GM11168 (cell line): ENCODE measurements at regions not wholly inside any gene's neighbourhood (a gene's known extent, or its start where the extent isn't known, plus 50 kb on each side); places are given as distances from the start of the nearest gene placed in this dataset.

Experiments used
- in situ Hi-C: fragments of 300-500 bp; cut with MboI; formaldehyde crosslinking; loops from one replicate; pipeline ENCODE4 v1.12.0; 2022; ENCODE audit warnings: low sequenced_read_pairs; ENCODE audit not compliant: unreplicated experiment

DNA sequence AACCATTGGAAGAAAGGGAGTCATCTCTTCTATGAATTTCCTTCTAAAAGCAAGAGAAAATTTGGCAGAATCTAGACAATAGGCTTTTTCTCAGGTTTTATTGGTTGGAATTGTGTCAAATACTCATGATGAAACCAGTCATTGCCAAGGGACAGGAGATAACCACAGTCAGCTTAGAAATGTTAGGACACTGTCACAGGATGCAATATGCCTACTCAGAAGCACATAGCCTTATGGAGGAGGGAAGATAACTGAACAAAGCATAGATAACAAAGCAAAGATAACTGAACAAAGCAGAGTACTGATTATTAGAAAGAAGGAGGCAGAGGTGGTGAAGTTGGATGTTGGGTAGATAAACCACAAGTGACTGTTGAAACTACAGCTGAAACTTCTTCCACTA, 303.5 kb upstream of the PDGFD start:
- in situ Hi-C loops = no loop called here

DNA sequence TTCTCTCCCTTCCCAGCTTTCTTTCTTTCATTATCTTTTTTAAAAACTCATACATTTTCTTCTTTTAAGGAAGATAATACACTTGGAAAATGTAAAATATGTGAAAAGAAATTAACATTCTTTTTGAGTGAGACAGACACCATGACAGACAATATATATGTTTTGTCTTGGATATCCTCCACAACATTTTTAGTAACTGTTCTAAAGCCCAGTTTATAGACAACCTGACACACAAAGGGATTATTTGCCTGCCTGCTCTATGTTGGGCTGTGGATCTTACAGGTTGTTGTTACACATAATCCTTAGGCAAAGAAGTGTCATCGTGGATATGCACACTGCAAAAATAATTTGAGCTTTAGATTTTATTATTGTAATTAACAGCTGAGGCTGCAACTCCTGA, 301.4 kb upstream of the PDGFD start:
- in situ Hi-C loops = no loop called here

DNA sequence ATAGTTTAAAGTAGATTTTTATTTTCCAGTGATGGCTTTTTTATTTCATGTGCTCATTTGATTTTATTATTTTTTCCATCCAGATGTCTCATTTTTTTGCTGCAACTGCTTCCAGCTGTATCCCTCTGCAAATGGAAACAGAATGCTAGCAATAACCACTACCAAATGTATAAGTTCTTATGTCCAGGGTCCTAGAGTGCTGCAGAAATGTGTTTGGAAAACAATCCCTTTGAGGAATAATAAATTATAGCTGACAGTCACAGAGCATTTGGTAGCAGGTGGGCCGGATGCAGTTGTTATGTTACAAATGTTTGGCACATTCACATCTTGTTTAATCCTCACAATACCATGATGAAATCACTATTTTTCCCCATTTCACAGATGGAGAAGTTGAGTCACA, 300.7 kb upstream of the PDGFD start:
- in situ Hi-C loops = no loop called here

DNA sequence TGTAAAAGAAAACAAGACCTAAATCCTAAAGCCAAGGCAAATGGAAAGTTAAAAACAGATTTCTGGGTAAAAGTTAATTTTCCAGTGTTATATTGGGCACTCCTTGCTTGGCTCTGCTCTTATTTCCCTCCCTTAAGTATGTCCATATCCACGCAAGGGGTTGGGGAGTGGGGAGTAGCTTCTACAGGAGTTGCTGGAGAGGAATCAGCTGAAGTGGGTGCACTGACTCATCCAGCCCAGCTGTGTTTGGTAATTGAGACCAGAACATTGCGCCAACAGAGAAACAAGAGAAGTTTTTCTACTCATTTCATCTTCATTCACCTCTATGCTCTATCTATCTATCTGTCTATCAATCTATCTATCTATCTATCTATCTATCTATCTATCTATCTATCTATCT, 298.4 kb upstream of the PDGFD start:
- in situ Hi-C loops = no loop called here

DNA sequence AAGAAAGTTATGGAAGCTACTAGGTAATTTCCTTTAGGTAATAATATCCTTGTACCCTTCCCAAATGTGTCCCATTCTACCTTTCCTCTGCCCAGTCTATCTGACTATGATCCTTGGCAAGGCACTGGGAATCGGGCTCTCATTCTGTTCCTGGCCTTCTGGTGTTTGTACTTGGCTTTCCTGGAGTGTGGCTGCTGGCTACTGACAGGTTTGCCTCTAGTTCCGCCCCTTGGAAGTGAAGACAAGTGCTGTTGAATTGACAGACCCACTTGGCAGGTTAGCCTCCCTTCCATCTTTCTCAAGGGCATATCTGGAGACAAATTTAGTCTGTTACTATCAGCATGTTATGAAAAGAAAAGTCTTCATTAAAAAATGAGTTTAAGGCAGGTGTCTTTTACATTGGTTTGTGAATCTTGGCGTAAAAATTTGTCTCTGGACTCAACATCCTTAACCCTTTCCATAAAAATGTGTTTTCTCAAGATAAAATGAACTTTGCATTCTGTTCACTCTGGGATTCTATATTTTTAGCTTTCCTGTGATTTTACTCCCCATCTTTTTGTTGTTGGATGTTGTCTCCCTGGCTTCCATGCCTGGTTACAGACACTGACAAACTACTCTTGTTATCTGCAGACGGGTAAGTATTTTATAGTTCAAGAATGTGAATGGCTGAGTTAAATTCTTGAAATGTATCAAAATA, 287.4 kb upstream of the PDGFD start:
- in situ Hi-C loops = no loop called here

DNA sequence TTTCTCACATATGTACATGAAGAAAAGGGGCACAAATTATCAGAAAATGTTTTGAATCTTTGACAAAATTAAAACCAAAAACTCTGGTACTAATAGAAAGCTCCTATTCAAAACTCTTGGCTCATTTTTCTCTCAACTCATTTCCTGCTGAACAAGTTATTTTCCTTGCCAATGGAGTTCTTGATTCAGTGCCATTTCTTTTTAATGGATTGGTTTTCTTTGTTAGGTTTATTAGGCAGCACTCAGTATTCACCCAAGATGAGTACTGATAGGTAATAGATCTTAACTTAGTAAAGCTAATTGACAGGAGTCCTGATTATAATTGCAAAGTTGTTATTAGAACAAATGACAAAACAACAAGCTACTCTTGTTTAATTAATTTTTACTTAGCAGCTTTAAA, 279.4 kb upstream of the PDGFD start:
- in situ Hi-C loops = no loop called here

DNA sequence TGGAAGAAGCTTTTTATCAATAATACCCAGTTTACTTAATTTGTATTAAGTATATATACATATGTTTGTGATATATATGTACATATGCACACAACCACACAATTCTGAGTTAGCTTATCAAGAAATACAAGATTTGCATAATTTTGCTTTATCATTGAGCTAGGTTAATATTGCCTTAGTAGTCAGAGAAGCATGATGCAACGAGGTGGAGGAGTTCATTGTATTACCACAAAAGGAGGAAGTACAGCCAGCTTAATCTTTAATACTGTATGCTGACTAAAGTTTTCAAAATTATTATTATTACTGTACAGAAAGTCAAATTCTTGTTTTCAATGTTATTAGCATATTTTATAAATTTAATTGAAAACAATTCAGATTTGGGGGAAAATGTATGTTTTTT, 278.4 kb upstream of the PDGFD start:
- in situ Hi-C loops = no loop called here

DNA sequence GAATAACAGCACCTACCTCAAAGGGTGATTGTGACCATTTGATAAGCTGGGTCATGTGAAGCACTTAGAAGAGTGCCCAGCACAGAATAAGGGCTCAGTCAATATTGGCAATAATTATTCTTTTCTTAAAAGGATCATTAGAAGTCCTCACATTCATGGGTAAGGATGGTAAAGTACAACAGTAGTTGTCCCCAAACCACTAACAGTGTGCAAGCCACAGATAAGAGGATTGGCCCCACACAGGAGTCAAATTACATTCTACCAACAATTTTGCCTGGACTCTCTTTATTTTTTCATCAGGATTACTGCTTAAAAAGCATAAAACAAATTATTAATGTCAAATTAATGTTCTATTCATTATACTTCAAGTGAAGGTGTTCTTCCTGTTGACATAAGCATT, 271.5 kb upstream of the PDGFD start:
- in situ Hi-C loops = no loop called here

DNA sequence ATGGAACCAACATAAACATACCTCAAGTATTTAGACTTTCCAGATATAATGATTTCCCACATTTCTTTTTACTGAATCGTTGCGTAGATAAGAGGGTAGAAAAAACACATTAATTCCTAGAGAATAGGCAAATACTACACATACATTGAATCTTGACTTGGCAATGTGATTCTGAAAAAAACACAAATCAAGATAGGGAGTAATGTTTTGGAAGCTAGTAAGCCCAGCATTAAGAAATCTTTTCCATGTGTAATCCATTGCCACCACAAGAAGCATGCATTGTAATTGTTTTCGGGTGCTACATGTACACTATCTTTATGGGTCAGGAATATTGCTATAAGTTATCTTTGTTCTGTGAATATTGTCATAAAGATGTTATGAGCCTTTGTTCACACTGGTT, 269.8 kb upstream of the PDGFD start:
- in situ Hi-C loops = no loop called here

DNA sequence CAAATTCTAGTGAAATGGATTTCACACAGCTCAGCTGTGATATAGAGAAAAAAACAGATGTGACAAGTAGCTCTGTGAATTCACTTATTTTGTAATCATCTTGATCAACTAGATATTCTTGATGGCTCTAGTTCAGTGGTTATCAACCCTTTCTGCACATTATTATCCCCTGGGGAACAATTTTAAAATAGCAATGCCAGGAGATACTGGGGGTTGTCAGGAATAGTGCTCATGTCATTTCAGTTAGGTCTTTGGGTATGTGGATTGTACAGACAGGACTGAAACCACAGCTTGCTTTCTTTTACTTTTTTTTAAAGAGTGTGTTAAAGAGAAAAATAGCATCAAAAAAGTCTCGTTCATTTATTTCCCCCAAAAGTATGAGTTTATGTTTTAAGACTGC, 269.0 kb upstream of the PDGFD start:
- in situ Hi-C loops = no loop called here

DNA sequence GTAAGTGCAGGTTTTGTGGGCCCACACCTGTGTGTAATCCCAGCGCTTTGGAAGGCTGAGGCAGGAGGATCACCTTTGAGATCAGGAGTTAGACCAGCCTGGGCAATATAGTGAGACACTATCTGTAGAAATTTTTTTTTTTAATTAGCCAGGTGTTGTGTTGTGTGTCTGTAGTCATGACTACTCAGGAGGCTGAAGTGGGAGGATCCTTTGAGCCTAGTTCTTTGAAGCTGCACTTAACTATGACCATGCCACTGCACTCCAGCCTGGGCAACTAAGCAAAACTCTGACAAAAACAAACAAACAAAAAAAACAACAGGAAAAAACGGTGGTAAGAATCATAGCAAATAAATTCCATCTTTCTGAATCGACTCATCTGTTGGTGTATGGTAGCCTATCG, 268.6 kb upstream of the PDGFD start:
- in situ Hi-C loops = no loop called here

DNA sequence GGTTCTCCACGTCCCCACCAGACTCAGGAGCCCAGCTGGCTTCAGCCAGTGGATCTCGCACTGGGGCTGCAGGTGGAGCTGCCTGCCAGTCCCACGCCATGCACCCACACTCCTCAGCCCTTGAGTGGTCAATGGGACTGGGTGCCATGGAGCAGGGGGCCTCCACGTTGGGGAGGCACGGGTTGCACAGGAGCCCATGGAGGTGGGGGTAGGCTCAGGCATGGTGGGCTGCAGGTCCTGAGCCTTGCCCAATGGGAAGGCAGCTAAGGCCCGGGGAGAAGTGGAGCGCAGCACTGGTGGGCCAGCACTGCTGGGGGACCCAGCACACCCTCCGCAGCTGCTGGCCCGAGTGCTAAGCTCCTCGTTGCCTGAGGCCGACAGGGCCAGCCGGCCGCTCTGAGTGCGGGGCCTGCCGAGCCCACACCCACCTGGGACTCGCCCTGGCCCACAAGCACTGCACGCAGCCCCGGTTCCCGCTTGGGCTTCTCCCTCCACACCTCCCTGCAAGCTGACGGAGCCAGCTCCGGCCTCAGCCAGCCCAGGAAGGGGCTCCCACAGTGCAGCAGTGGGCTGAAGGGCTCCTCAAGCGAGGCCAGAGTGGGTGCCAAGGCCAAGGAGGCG, 258.5 kb upstream of the PDGFD start:
- in situ Hi-C loops = no loop called here

DNA sequence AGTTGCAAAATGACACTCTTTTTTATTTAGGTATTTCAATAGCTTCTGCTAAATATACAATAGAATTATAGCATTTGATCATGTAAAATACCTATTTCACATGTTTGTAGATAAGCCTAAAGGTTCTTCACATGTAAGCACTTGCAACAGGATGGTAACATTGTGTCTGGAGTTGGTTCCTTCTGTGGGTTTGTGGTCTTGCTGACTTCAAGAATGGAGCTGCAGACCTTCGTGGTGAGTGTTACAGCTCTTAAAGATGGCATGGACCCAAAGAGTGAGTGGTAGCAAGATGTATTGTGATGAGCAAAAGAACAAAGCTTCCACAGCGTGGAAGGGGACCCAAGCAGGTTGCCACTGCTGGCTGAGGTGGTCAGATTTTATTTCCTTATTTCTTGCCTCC, 246.4 kb upstream of the PDGFD start:
- in situ Hi-C loops = no loop called here

DNA sequence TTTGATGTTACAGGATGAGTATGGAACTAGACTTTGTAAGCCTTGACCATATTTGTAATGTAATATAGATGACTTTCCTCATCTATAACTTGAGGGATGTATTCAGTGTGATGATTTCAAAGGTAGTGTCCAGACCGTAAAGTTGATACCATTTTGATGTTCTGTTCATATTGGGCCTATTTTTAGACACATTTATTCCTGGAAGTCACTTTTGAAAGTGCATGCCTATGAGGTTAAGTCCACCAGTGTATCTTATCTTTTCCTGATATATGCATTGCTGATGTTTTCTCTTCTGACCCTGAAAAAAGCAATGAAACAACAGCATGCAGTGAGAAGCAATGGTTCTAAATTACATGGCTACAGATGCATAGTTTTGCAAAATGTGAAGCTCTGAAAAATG, 244.7 kb upstream of the PDGFD start:
- in situ Hi-C loops = no loop called here

DNA sequence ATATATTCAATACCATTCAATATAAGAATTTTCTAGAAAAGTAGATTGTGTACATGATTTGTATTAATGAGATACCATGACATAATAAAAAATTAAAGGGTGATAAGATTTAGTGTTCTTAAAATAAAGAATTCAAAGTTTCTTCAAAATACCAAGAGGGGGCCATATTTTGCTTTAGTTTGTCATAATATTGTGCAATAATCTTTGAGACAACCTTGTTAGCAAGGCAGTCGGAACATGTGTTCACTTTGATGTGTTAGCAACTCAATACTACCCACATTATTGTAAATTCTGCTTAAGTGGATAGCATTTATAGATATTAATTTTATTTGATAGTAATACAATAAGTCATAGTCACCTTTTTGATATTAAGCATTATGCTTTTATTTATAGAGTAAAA, 241.3 kb upstream of the PDGFD start:
- in situ Hi-C loops = no loop called here

DNA sequence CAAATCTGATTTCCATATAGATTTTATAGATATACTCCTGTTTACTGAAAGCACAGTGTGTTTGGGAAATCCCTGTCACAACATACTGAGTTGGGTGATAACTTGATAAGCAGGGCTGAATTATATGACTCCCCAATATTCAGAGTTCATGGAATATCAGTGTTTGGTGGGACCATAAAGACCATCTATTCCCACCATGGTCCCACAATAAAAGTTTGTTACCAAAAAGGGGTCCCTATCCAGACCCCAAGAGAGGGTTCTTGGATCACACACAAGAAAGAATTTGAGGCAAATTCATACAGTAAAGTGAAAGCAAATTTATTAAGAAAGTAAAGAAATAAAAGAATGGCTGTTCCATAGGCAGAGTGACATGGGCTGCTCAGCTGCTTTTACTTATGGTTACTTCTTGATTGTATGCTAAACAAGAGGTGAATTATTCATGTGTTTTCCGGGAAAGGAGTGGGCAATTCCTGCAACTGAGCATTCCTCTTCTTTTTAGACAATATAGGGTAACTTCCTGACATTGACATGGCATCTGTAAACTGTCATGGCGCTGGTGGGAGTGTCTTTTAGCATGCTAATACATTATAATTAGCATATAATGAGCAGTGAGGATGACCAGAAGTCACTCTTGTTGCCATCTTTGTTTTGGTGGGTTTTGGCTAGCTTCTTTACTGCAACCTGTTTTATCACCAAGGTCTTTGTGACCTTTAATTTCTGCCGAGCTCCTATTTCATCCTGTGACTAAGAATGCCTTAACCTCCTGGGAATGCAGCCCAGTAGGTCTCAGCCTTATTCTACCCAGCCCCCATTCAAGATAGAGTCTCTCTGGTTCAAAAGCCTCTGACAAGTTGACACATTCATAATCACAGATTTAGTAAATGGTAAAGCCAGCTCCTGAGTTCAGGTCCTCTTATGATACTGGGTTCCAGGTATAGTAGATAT, 240.6 kb upstream of the PDGFD start:
- in situ Hi-C loops = no loop called here

DNA sequence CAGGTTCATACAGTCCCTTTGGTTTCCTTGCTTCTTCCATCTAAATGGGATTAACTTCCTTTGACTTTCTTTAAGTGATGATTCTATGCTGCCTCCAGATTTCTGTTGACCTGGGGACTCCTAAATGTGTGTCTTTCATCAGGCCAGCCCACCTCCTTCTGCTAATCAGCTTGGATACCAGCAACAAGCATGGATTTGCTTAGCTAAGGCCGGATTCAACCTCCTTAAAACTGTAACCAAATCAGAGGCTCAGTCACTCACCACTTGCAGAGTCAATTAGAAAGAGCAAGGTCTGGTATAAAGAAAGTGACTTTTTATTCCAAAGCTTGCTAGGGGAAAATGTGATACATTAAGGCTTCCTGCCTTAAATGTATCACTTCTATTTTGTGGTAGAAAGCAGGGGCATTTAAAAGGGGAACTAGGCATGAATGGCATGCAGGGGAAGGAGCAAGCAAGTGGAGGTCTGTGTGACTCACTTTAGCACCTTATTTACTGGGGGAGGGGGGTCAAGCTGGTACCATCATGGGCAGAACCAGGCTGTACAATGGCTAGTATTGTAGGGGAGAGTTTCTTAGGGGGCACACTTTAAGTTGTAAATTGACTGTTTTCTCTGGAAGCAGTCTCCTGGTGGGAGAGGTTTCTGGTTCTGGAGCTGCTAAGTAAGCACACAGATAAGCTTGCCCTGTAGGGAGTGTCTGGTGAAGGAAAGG, 239.0 kb upstream of the PDGFD start:
- in situ Hi-C loops = no loop called here

DNA sequence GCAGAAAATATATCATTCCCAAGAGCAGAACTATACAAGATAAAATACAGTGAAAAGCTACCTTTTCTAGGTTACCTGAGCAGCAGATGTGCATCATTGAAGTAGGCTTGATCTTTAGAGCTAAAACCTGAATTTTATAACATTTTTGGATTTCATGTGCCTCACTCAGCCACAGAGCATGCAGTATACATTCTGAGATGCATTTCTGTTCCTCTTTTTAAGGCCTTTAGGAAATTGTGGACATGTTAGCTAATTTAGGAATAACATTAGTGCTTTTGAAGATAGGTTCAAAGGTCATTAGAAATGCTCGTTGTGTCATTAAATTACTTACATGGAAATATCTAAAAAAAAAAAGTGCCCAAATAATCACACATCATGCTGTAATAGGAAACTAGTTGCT, 230.6 kb upstream of the PDGFD start:
- in situ Hi-C loops = no loop called here

DNA sequence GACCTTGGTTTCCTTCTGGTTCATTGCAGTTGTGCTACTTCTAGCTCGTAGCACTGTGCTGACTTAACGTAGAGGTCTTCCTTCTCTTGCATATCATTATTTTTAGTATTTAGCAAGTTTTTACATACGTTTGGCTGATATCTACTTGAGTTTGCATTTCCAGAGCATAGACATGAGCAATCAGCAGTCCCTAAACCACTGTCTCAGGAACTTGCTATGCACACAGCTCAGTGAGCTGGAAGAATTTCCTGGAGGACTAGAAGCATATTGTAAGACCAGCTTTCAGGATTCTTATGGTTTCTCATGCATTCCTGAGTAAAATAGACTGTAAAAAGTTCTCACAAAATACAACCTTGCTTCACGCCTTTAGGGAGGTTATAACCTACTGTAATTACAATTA, 226.7 kb upstream of the PDGFD start:
- in situ Hi-C loops = no loop called here

DNA sequence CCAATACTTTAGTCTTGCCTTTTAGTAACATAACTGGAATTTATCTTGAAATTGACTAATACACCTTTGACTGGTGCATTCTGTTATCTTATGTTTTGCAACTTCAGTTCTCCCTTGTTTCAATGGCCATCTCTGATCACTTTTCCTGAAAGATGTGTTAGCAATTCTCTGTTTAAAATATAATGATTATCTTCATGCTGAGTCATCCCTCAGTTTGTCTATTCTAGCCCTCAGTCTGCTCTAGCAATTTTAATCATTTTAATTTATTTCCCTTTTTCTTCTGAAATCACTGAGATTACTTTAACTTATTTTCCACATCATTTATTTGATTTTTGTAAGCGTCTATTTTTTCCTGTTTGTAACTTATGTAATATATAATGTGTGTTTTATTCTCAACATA, 221.9 kb upstream of the PDGFD start:
- in situ Hi-C loops = no loop called here

DNA sequence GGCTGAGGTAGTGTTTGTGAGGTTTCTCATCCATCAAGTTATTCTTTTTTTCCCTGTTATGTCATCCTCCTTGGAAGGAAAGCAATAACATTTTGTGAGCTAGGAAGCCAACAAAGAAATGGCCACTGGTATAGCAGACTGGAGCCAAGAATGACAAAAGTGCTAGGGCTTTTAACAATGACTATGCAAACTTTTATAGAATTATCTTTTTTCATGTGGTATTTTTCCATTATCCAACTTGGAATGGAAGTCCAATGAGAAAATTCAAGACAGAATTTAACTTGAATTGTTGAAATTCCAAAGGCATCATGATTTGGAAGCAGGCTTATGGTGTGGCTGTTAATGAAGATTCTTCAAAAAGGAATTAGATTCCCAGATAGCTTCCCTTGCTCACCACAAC, 216.4 kb upstream of the PDGFD start:
- in situ Hi-C loops = no loop called here
